HEK293T (cell line): ENCODE measurements at regions not wholly inside any gene's neighbourhood (a gene's known extent, or its start where the extent isn't known, plus 50 kb on each side); places are given as distances from the start of the nearest gene placed in this dataset.
"Not testable (repeated sequence)": the region's sequence is repeated elsewhere in the genome, so short reads cannot be mapped to it uniquely, and the experiment has no call there.

Experiments used
- CTCF ChIA-PET: fragments of 350-600 bp; formaldehyde crosslinking; extraction: SDS; loops from one replicate; lab custom pipeline; 2021; ENCODE audit warnings: antibody characterized with exemption, inconsistent platforms; lab: Yijun Ruan, JAX
- POLR2A ChIA-PET: fragments of 350-600 bp; formaldehyde crosslinking; extraction: SDS; loops from one replicate; lab custom pipeline; 2020; ENCODE audit warnings: antibody characterized with exemption, inconsistent platforms; lab: Yijun Ruan, JAX
- DNase-seq: peaks from one replicate; pipeline ENCODE4 v3.0.0; 2012; ENCODE audit warnings: mixed read lengths; ENCODE audit errors: extremely low spot score
- ARNT ChIP-seq: fragments of 450-650 bp; IDR thresholded peaks from 2 replicates; pipeline ENCODE4 v1.6.1; 2017; ENCODE audit warnings: mild to moderate bottlenecking
- BHLHE40 ChIP-seq: fragments of 450-650 bp; IDR thresholded peaks from 2 replicates; pipeline ENCODE4 v1.6.1; 2016; ENCODE audit warnings: mild to moderate bottlenecking, moderate library complexity, borderline replicate concordance
- CTBP1 ChIP-seq: fragments of 450-650 bp; IDR thresholded peaks from 2 replicates; pipeline ENCODE4 v1.6.1; 2016; ENCODE audit warnings: borderline replicate concordance
- ELF4 ChIP-seq: fragments of 450-650 bp; IDR thresholded peaks from 2 replicates; pipeline ENCODE4 v1.6.1; 2017; ENCODE audit warnings: antibody characterized with exemption
- FOXA1 ChIP-seq: fragments of 450-650 bp; IDR thresholded peaks from 2 replicates; pipeline ENCODE4 v1.6.1; 2016; ENCODE audit warnings: mild to moderate bottlenecking
- L3MBTL2 ChIP-seq: fragments of 450-650 bp; conservative IDR thresholded peaks from 2 replicates; pipeline ENCODE4 v1.6.1; 2016; ENCODE audit warnings: mild to moderate bottlenecking
- LEF1 ChIP-seq: fragments of 450-650 bp; IDR thresholded peaks from 2 replicates; pipeline ENCODE4 v1.6.1; 2017; ENCODE audit warnings: mild to moderate bottlenecking, borderline replicate concordance
- PKNOX1 ChIP-seq: fragments of 450-650 bp; IDR thresholded peaks from 2 replicates; pipeline ENCODE4 v1.6.1; 2016
- SP1 ChIP-seq: fragments of 450-650 bp; IDR thresholded peaks from 2 replicates; pipeline ENCODE4 v1.6.1; 2017
- SUZ12 ChIP-seq: fragments of 450-650 bp; IDR thresholded peaks from 2 replicates; pipeline ENCODE4 v1.6.1; 2016; ENCODE audit warnings: mild to moderate bottlenecking
- TARDBP ChIP-seq: fragments of 450-650 bp; IDR thresholded peaks from 2 replicates; pipeline ENCODE4 v1.6.1; 2016
- ZNF384 ChIP-seq: fragments of 450-650 bp; IDR thresholded peaks from 2 replicates; pipeline ENCODE4 v1.6.1; 2016

GRCh38 chr6:79134699-79135474 is 56.8 kb upstream of the PHIP start:
- no peak for DNase-seq
- ChIA-PET POLR2A (no interaction called here), CTCF (no interaction called here)
- TF ChIP-seq PKNOX1 = no peak
- no peak for TF ChIP-seq CTBP1
- TF ChIP-seq SUZ12 = no peak
- no peak for TF ChIP-seq BHLHE40
- TF ChIP-seq LEF1 = no peak
- TF ChIP-seq SP1 = no peak

- ChIA-PET CTCF (no interaction called here), POLR2A (no interaction called here)
- TF ChIP-seq ZNF384 (no peak), L3MBTL2 (no peak), BHLHE40 (no peak), ARNT (no peak), FOXA1 (no peak), ELF4 (no peak), TARDBP (no peak)
- no peak for DNase-seq
These were observed 55.1 kb upstream of the PHIP start for GRCh38 chr6:79133173-79133572.

GRCh38 chr6:79131220-79131619 is 53.2 kb upstream of the PHIP start:
- DNase-seq, POLR2A ChIA-PET, CTCF ChIA-PET: not testable (repeated sequence)
